HG02973 (cell line): ENCODE measurements at regions not wholly inside any gene's neighbourhood (a gene's known extent, or its start where the extent isn't known, plus 50 kb on each side); places are given as distances from the start of the nearest gene placed in this dataset.

Source experiments
- ATAC-seq: cut with Tn5 transposase; IDR thresholded peaks from one replicate; pipeline ENCODE4 v1.9.1; 2021; ENCODE audit warnings: moderate library complexity; ENCODE audit not compliant: unreplicated experiment

DNA sequence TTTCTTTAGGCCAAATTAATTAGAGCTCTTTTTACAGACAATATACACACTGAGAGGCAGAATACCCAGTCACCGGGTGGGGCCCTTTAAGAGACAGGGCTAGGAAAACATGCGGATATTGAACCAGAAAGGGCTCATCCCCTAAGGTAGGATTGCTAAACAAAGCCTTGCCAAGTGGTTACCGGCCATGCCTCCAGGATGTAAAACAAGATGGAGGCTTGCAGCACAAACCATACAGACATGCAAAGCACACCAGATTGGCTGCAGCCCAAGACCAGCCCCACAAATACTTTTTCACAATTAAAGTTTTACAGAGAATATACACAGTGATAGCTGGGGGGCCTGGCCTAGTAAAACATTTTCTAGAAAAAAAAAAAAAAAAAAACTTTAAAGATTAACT lies 210.0 kb downstream of the KLHL4 start:
- no peak for ATAC-seq

DNA sequence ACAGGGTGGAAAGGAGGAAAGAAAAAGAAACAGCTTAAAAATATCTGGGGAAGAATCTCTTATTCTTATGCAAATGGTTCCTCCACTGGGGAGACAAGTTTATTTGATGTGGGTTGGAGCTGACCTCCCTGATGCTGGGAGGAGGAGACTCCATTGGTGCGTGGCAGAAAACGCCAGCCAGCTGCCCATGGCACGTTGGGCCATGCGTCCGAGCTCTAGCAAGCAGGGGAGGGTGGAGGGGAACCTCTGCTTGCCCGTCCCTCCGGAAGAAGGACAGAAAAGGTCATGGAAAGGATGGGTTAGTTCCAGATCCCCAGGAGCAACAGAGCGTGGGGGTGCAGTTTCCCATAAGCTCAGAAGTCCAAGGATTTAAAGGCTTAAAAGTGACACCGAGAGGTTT lies 210.4 kb downstream of the KLHL4 start:
- no peak for ATAC-seq

DNA sequence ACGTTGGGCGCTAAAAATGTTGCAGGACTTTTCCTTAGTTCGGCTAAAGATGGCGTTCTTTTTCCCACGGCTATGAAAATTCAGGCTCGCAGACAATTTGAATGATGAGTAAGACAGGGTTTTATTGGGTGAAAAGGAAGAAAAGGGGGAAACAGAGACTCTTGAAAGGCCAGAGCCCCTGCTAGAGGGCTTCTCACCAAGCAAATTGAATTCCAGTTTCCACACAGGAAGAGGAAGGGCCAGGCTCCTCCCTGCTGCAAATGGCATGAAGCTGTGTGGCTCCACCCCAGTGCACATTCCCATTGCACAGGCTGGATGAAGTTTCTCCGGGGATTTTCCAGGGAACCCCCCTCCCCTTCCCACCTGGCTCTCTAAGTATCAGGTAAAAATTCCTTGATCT lies 210.9 kb downstream of the KLHL4 start:
- ATAC-seq, result no peak

DNA sequence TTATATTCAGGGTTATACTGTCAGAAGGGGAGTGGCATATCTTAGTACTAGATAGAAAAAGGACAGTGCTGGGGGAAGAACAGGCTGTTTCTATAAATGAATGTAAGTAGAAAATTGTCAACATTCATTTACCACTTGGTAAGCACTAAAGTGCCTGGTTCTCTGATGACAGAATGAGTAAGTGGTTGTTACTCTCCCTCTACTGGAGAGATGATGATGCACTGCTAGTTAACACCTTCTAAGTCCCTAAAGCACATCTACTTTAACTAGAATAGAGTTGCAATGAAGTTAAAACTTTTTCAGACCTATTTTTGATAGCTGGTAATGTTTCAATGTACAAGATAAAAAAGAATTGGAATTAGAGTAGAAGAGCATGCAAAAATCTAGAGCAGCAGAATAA lies 214.5 kb downstream of the KLHL4 start:
- ATAC-seq, result no peak

GRCh38 chrX:87736576-87736975 lies 219.0 kb downstream of the KLHL4 start:
- ATAC-seq, result no peak

DNA sequence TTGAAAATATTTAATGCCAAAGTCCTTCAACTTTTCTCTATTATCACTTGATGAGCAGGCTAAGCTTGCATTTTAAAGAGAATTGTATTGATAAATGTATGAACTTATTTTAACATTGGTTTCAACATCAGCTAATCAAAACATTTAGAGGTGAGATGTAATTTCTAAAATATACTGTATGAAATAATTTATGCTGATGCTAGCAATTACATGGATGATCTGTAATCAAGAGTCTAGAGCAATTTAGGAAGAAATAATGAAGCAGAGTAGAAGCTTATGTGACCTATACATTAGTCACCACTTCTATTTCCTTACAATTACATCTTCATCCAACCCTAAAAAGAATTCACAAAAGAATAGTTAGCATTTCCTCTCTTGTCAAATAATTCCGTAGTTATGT lies 226.8 kb downstream of the KLHL4 start:
- ATAC-seq, result no peak

DNA sequence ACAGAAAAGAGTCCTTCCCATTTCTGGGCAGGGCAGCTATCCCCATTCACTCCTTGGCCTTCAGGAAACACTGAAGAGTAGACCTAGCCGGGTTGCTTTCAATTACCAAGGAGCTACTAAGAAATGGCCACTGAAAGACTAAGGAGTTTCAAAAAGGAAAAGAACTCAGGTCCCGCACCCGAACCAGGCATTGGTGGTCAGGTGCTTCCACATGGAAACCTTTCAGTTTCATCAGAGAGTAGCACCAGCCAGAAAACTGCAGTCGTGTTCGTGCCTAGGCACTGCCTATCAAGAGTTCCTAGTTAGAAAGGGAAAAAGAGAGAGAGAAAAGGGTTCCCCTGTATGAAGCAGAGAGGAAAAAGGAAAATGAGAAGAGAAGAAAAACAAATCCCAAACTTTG lies 237.9 kb downstream of the KLHL4 start:
- ATAC-seq, result no peak

- ATAC-seq, result no peak
Measured at GRCh38 chrX:87788976-87789375, 271.4 kb downstream of the KLHL4 start.

- ATAC-seq, result no peak
Measured at GRCh38 chrX:87798039-87798438, 280.4 kb downstream of the KLHL4 start.

DNA sequence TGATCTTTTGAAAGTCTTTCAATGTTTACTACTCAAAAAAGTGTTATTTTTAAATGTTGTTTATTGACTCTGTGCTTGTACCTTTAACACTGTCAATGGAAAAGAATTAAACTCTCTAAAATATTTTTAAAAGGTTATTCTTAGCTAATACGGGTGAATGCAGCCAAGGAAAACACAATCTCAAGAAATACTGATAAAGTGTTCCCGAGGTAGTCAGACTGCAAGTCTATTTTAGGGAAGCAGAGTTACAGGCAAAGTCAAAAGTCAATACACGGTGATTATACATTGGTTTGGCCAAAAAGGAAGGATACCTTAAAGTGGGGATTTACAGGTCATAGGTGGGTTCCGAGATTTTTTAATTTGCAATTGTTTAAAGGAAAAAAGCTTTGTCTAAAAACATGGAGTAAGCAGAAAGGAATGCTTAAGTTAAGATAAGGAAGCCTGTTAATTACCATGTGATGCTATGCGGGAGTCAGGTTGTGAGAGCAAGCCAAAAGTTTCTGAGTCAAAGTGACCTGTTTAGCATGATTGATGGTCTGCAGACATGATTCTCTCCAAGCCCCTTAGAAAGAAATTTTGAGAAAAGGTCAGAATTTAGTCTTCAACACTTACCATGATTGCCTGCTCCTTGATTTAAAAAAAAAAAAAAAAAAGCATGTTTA lies 288.4 kb downstream of the KLHL4 start:
- no peak for ATAC-seq

DNA sequence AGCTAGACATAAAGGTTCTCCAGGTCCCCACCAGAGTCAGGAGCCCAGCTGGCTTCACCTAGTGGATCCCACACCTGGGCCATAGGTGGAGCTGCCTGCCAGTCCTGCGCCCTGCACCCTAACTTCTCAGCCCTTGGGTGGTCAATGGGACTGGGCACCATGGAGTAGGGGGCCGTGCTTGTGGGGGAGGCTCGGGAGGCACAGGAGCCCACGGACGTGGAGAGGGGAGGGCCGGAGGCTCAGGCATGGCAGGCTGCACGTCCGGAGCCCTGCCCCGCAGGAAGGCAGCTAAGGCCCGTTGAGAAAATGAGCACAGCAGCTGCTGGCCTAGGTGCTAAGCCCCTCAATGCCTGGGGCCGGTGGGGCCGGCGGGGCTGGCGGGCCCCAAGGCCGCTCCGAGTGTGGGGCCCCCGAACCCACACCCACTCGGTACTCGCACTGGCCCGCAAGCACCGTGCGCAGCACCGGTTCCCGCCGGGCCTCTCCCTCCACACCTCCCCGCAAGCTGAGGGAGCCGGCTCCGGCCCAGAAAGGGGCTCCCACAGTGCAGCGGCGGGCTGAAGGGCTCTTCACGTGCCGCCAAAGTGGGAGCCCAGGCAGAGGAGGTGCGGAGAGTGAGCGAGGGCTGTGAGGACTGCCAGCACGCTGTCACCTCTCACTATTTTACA lies 291.1 kb downstream of the KLHL4 start:
- ATAC-seq, result no peak

DNA sequence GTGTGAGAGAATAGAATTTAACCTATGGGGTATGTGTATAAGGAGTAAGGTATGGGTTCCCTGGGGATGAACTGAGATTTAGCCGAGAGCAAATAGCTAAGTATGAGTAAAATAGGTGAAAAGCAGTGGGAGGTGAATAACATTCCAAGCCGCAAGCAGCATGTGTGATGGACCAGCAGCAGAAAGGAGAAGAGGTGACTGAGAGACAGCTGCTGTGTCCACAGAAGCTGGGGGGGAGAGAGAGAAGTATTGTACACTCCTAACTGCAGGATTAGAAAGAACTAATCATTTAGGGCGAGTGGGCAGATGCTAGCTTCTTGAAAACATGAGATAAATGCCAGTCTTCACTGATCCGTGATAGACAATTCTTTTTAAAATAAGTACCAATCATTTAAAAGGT lies 296.0 kb downstream of the KLHL4 start:
- ATAC-seq, result no peak

GRCh38 chrX:87846956-87847355 lies 329.4 kb downstream of the KLHL4 start:
- no peak for ATAC-seq

DNA sequence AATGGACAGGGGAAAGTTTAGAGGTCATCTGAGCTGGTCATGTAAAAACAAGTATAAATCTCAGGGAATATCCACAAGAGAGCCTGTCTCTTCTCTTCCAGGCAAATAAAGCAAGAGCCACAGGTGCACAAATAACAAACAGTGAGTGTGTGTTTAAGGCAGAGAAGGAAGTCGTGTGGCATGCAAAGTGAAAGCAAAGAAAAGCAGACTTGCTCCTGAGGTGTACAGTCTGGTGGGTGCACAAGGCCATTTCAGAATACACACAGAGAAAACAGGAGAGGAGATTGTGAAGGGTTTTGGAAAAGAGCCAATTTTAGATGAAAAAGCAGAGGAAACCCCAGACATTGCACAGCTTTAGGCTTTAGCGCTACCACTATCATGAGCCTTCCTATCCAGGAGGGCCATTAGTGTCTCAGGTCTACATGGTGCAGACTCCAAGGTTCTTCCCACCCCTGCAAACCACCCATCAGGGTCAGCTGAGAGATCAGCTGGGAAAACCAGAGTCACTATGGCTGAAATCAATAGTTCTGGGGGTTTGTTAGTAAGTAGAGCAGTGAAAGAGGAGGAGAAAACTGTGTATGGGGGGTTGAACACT lies 355.8 kb downstream of the KLHL4 start:
- ATAC-seq, result no peak

- ATAC-seq, result no peak
Measured at GRCh38 chrX:87874043-87874442, 356.4 kb downstream of the KLHL4 start.

DNA sequence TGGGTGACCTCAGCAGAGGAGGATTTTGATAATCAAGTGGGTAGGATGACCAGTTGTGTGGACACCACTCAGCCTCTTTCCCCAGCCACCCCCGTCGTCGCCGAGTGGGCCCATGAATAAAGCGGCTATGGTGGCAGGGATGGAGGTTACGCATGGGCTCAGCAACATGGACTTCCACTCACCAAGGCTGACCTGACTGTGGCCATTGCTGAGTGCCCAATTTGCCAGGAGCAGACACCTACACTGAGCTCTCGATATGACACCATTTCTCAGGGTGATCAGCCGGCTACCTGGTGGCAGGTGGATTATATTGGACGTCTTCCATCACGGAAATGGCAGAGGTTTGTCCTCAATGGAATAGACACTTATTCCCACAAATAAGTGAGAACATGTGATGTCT lies 361.3 kb downstream of the KLHL4 start:
- ATAC-seq, result no peak

- ATAC-seq, result no peak
Measured at GRCh38 chrX:87890437-87890836, 372.8 kb downstream of the KLHL4 start.

DNA sequence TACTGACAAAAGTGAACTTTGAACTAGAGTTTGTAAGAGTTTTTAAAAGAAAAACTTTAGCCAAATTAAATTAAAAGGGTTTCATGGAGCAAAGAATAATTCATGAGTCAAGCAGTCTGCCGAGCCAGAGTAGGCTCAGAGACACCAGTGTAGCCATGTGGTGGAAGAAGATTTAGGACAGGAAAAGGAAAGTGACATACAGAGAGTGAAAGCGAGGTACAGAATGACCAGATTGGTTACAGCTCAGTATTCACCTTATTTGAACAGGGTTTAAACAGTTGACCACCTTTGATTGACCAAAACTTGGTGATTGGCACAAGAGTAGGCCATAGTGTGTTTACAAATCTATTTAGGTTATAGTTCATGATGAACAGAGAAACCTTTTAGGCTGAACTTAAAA lies 377.8 kb downstream of the KLHL4 start:
- ATAC-seq, result no peak

- ATAC-seq, result no peak
Measured at GRCh38 chrX:87896057-87896456, 378.5 kb downstream of the KLHL4 start.

- peak; percentile 58 for ATAC-seq
Measured at GRCh38 chrX:87900320-87900908, 382.8 kb downstream of the KLHL4 start.

DNA sequence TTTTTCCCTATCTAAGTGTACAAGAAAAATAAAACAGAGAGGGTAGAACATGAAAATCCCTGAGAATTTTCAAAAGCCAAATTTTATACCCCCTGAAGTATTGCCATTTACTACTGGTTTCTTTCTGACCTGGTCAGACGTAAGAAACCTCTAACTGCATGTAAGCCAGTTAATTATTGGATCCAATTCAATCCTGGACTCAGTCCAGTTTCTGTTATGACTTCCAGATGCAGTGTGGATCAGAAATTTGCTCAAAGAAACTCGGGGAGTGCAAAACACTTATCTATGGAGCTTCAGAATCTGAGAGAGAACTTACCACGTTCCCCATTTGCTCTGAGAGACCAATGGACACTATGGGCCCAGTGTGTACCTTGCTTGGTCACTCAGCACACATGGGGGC lies 383.5 kb downstream of the KLHL4 start:
- no peak for ATAC-seq

- ATAC-seq, result no peak
Measured at GRCh38 chrX:87914726-87915125, 397.1 kb downstream of the KLHL4 start.
